ENCODE measurements at regions not wholly inside any gene's neighbourhood (a gene's known extent, or its start where the extent isn't known, plus 50 kb on each side); places are given as distances from the start of the nearest gene placed in this dataset.

DNA sequence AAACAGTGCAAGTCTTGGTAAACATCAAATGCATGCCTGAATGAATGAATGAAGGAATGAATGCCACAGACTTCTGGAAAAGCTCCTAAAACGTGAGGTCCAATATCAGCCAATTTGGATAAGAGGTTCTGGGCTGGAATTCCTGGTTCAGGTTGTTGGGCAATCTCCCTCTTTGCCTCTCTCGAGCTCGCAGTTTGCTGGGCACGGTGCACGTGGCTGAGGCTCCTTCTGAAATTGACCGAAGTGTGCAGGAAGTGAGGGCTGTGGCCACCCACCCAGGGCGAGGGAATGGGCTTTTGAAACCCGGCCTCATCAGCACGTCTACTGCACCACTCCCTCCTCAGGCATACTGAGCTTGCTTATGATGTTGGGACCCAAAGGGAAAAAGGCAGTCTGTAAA is 288.8 kb upstream of the HS6ST1 start:
- Histone ChIP-seq H3K4me3 (ENCODE audit: low read depth in 2 of 2, low read length in 1 of 2) (no peak overlapping the region), H3K27ac (ENCODE audit: low read depth in 2 of 2, low read length in 1 of 2) (no peak overlapping the region), H3K9ac (no peak overlapping the region), H3K9me2 (no peaks in the 10 kb centered on the region), H3K27me3 (ENCODE audit: insufficient read depth) (no peaks in the 10 kb centered on the region), H3K4me1 (ENCODE audit: control insufficient read depth in 1 of 2, insufficient read depth in 2 of 2, low read depth in 1 of 2, low read length in 1 of 2) (peaks cover 0 to 13% of the 10 kb centered on the region in 2 experiments; a peak in 1 of 4 replicates), H2AFZ (ENCODE audit: low read depth) (no peak overlapping the region), H3K9me3 (no peaks in the 10 kb centered on the region), H4K20me1 (ENCODE audit: insufficient read depth) (no peaks in the 10 kb centered on the region), H3K4me2 (no peak overlapping the region), H3K36me3 (replicated peaks in 1 of 2; ENCODE audit: control insufficient read depth in 1 of 2, insufficient read depth in 2 of 2, low read length in 1 of 2) (no peaks in the 10 kb centered on the region), H3F3A (replicated peaks; ENCODE audit: insufficient read depth) (no peaks in the 10 kb centered on the region), H3K79me2 (ENCODE audit: insufficient read depth) (no peaks in the 10 kb centered on the region)
- TF ChIP-seq MAX (IDR thresholded peaks at IDR 0.05; ENCODE audit: low read depth) (no peak), MEF2A (IDR thresholded peaks at IDR 0.05; ENCODE audit: borderline replicate concordance, low read depth) (no peak), GABPA (IDR thresholded peaks at IDR 0.05; ENCODE audit: low read depth) (no peak), CHD2 (IDR thresholded peaks at IDR 0.05; ENCODE audit: low read length, partially characterized antibody) (no peak), FOXJ3 (CRISPR knock-in tag; IDR thresholded peaks at IDR 0.05) (no peak), TCF12 (IDR thresholded peaks at IDR 0.05) (no peak), NRF1 (IDR thresholded peaks at IDR 0.05; ENCODE audit: low read depth, low read length) (no peak), IRF3 (IDR thresholded peaks at IDR 0.05; ENCODE audit: low read depth, low read length) (no peak), POLR2AphosphoS5 (IDR thresholded peaks at IDR 0.05; ENCODE audit: low read depth, low read length) (no peak), RXRA (IDR thresholded peaks at IDR 0.05; ENCODE audit: borderline replicate concordance, low read depth) (no peak), NFIC (IDR thresholded peaks at IDR 0.05; ENCODE audit: borderline replicate concordance) (no peak), YY1 (IDR thresholded peaks at IDR 0.05; ENCODE audit: low read depth) (no peak), CTCF (IDR thresholded peaks at IDR 0.05) (no peak), RFX5 (IDR thresholded peaks at IDR 0.05; ENCODE audit: low read length) (no peak), RAD21 (IDR thresholded peaks at IDR 0.05; ENCODE audit: low read length) (no peak)
- TF ChIP-seq, protein P1, sequence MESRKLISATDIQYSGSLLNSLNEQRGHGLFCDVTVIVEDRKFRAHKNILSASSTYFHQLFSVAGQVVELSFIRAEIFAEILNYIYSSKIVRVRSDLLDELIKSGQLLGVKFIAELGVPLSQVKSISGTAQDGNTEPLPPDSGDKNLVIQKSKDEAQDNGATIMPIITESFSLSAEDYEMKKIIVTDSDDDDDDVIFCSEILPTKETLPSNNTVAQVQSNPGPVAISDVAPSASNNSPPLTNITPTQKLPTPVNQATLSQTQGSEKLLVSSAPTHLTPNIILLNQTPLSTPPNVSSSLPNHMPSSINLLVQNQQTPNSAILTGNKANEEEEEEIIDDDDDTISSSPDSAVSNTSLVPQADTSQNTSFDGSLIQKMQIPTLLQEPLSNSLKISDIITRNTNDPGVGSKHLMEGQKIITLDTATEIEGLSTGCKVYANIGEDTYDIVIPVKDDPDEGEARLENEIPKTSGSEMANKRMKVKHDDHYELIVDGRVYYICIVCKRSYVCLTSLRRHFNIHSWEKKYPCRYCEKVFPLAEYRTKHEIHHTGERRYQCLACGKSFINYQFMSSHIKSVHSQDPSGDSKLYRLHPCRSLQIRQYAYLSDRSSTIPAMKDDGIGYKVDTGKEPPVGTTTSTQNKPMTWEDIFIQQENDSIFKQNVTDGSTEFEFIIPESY (IDR thresholded peaks at IDR 0.05; ENCODE audit: borderline replicate concordance, low read depth): no peak
- 39% methylated on average over 7 of the region's 9 CpGs for WGBS (ENCODE audit: low lambda C conversion rate)
- ChIA-PET POLR2A (no interaction called here), CTCF (no interaction called here)
- DNase-seq: no peak

Measured in SK-N-SH (cell line).